Thyroid gland (tissue), 4 donors: ENCODE measurements at regions not wholly inside any gene's neighbourhood (a gene's known extent, or its start where the extent isn't known, plus 50 kb on each side); places are given as distances from the start of the nearest gene placed in this dataset.

Source experiments
- POLR2A ChIP-seq, 2 donors: fragments of 450-650 bp; IDR thresholded peaks; one replicate each; pipeline ENCODE4 v1.6.1; 2017; ENCODE audit warnings: antibody characterized with exemption in 2 of 2, mild to moderate bottlenecking in 2 of 2, moderate library complexity in 1 of 2
- TF ChIP-seq, protein P1 (sequence below), 6 experiments: fragments of 200-600 bp in 3 of 6; fragments of 450-650 bp in 3 of 6; sonication (generic) in 3 of 6; IDR thresholded peaks; one replicate each; pipeline ENCODE4 v1.5.1; 2016 to 2019; ENCODE audit warnings: antibody characterized with exemption in 6 of 6, mild to moderate bottlenecking in 2 of 6, inconsistent platforms in 1 of 6, moderate library complexity in 1 of 6

DNA sequence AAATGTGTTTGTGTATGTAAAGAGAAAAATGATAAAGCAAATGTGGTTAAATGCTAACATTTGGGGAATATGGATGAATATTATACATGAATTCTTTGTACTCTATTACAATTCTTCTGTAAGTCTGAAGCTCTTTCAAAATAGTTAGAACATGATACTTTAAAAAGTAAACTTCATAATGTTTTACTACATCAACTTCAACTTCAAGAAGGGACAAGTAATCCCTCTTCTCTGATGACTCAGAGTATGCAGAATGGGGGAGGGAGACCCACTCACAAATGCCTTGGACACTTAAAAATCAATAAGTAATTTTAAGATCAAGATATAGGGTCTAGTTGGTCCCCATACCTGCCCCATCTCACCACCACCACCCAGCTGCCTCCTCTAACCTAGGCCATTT lies 162.4 kb downstream of the ESM1 start:
- TF ChIP-seq, protein P1, sequence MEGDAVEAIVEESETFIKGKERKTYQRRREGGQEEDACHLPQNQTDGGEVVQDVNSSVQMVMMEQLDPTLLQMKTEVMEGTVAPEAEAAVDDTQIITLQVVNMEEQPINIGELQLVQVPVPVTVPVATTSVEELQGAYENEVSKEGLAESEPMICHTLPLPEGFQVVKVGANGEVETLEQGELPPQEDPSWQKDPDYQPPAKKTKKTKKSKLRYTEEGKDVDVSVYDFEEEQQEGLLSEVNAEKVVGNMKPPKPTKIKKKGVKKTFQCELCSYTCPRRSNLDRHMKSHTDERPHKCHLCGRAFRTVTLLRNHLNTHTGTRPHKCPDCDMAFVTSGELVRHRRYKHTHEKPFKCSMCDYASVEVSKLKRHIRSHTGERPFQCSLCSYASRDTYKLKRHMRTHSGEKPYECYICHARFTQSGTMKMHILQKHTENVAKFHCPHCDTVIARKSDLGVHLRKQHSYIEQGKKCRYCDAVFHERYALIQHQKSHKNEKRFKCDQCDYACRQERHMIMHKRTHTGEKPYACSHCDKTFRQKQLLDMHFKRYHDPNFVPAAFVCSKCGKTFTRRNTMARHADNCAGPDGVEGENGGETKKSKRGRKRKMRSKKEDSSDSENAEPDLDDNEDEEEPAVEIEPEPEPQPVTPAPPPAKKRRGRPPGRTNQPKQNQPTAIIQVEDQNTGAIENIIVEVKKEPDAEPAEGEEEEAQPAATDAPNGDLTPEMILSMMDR (IDR thresholded peaks at IDR 0.05), result no peak
- TF ChIP-seq POLR2A (IDR thresholded peaks at IDR 0.05), result no peak
